SK-N-SH treated with all-trans-retinoic acid at 6 μM for 48 hours (cell line): ENCODE measurements at regions not wholly inside any gene's neighbourhood (a gene's known extent, or its start where the extent isn't known, plus 50 kb on each side); places are given as distances from the start of the nearest gene placed in this dataset.

Experiments used
- ARNTL ChIP-seq: fragments of 450-650 bp; formaldehyde crosslinking; IDR thresholded peaks from 2 replicates; pipeline ENCODE4 v1.5.0; 2020; ENCODE audit warnings: low read depth, mild to moderate bottlenecking, moderate library complexity, borderline replicate concordance
- CSDC2 ChIP-seq: fragments of 250-450 bp; sonication (Bioruptor Pico); IDR thresholded peaks from 2 replicates; pipeline ENCODE4 v1.5.0; 2020; ENCODE audit warnings: mild to moderate bottlenecking, moderate library complexity
- TF ChIP-seq, protein P1 (sequence below): fragments of 250-450 bp; sonication (Bioruptor Pico); IDR thresholded peaks from 2 replicates; pipeline ENCODE4 v1.5.0; 2020; ENCODE audit warnings: mild to moderate bottlenecking, moderate library complexity
- TF ChIP-seq, protein P2 (sequence below): fragments of 250-450 bp; sonication (Bioruptor Pico); IDR thresholded peaks from 2 replicates; pipeline ENCODE4 v1.8.0; 2020; ENCODE audit warnings: mild to moderate bottlenecking, moderate library complexity, borderline replicate concordance
- TF ChIP-seq, protein P3 (sequence below): fragments of 250-450 bp; sonication (Bioruptor Pico); IDR thresholded peaks from 2 replicates; pipeline ENCODE4 v1.8.0; 2021; ENCODE audit warnings: low read depth, mild to moderate bottlenecking, moderate library complexity, borderline replicate concordance

DNA sequence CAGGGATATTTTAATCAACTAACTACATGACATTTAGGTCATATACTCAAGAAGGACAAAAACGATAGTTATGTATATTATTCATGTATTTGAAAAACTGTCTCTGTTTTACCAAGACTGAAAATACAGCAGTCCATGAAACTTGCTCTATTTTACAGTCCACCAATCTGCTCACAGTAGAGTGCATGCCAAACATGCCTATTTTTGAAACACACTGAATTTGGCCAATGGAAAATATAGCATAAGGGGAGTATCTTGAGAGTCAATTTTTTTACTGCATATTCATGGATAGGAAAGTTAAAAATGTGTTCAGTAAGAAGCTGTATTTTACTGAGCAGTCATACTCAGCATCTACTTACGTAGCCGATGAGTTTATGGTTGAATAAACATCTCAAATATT, 621.2 kb upstream of the CHORDC1 start:
- TF ChIP-seq, protein P1, sequence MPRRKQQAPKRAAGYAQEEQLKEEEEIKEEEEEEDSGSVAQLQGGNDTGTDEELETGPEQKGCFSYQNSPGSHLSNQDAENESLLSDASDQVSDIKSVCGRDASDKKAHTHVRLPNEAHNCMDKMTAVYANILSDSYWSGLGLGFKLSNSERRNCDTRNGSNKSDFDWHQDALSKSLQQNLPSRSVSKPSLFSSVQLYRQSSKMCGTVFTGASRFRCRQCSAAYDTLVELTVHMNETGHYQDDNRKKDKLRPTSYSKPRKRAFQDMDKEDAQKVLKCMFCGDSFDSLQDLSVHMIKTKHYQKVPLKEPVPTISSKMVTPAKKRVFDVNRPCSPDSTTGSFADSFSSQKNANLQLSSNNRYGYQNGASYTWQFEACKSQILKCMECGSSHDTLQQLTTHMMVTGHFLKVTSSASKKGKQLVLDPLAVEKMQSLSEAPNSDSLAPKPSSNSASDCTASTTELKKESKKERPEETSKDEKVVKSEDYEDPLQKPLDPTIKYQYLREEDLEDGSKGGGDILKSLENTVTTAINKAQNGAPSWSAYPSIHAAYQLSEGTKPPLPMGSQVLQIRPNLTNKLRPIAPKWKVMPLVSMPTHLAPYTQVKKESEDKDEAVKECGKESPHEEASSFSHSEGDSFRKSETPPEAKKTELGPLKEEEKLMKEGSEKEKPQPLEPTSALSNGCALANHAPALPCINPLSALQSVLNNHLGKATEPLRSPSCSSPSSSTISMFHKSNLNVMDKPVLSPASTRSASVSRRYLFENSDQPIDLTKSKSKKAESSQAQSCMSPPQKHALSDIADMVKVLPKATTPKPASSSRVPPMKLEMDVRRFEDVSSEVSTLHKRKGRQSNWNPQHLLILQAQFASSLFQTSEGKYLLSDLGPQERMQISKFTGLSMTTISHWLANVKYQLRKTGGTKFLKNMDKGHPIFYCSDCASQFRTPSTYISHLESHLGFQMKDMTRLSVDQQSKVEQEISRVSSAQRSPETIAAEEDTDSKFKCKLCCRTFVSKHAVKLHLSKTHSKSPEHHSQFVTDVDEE: no peak
- TF ChIP-seq, protein P2, sequence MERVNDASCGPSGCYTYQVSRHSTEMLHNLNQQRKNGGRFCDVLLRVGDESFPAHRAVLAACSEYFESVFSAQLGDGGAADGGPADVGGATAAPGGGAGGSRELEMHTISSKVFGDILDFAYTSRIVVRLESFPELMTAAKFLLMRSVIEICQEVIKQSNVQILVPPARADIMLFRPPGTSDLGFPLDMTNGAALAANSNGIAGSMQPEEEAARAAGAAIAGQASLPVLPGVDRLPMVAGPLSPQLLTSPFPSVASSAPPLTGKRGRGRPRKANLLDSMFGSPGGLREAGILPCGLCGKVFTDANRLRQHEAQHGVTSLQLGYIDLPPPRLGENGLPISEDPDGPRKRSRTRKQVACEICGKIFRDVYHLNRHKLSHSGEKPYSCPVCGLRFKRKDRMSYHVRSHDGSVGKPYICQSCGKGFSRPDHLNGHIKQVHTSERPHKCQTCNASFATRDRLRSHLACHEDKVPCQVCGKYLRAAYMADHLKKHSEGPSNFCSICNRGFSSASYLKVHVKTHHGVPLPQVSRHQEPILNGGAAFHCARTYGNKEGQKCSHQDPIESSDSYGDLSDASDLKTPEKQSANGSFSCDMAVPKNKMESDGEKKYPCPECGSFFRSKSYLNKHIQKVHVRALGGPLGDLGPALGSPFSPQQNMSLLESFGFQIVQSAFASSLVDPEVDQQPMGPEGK (CRISPR knock-in tag): no peak
- no peak for TF ChIP-seq ARNTL
- TF ChIP-seq, protein P3, sequence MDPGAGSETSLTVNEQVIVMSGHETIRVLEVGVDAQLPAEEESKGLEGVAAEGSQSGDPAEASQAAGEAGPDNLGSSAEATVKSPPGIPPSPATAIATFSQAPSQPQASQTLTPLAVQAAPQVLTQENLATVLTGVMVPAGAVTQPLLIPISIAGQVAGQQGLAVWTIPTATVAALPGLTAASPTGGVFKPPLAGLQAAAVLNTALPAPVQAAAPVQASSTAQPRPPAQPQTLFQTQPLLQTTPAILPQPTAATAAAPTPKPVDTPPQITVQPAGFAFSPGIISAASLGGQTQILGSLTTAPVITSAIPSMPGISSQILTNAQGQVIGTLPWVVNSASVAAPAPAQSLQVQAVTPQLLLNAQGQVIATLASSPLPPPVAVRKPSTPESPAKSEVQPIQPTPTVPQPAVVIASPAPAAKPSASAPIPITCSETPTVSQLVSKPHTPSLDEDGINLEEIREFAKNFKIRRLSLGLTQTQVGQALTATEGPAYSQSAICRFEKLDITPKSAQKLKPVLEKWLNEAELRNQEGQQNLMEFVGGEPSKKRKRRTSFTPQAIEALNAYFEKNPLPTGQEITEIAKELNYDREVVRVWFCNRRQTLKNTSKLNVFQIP (CRISPR knock-in tag): no peak
- no peak for TF ChIP-seq CSDC2 (CRISPR knock-in tag)
